Endodermal cell (in vitro differentiated cells): ENCODE measurements at regions not wholly inside any gene's neighbourhood (a gene's known extent, or its start where the extent isn't known, plus 50 kb on each side); places are given as distances from the start of the nearest gene placed in this dataset.

Source experiments
- DNase-seq: peaks from one replicate; pipeline ENCODE4 v3.0.0-alpha.2; 2017
- H3K27ac ChIP-seq: 2 replicates; pipeline ENCODE4 v1.5.1; 2013; ENCODE audit warnings: mild to moderate bottlenecking, low read depth, low read length, moderate library complexity
- H3K27me3 ChIP-seq: 2 replicates; pipeline ENCODE4 v1.6.1; 2013; ENCODE audit warnings: mild to moderate bottlenecking, low read length, moderate library complexity; ENCODE audit not compliant: insufficient read depth, control insufficient read depth, poor library complexity, severe bottlenecking
- H3K36me3 ChIP-seq: 2 replicates; pipeline ENCODE4 v1.7.0; 2013; ENCODE audit warnings: mild to moderate bottlenecking, low read length, moderate library complexity; ENCODE audit not compliant: control insufficient read depth, insufficient read depth
- H3K4me1 ChIP-seq: one replicate; pipeline ENCODE4 v1.7.0; 2013; ENCODE audit warnings: low read length; ENCODE audit not compliant: control insufficient read depth, insufficient read depth
- H3K4me3 ChIP-seq: 2 replicates; pipeline ENCODE4 v1.5.1; 2013; ENCODE audit warnings: mild to moderate bottlenecking, low read length, moderate library complexity
- H3K9ac ChIP-seq: 2 replicates; pipeline ENCODE4 v1.6.1; 2013; ENCODE audit warnings: mild to moderate bottlenecking, low read length, moderate library complexity; ENCODE audit not compliant: poor library complexity, severe bottlenecking; ENCODE audit errors: extremely low read depth
- H3K9me3 ChIP-seq: 2 replicates; pipeline ENCODE4 v1.6.1; 2013; ENCODE audit warnings: mild to moderate bottlenecking, low read length, moderate library complexity; ENCODE audit not compliant: control insufficient read depth
- H3K27ac Mint-ChIP-seq: 2 replicates; pipeline ENCODE4 v1.8.0; 2020; ENCODE audit warnings: mixed read lengths
- H3K27me3 Mint-ChIP-seq: 2 replicates; pipeline ENCODE4 v1.8.0; 2021; ENCODE audit warnings: mild to moderate bottlenecking, mixed read lengths; ENCODE audit not compliant: insufficient read depth
- H3K36me3 Mint-ChIP-seq: 2 replicates; pipeline ENCODE4 v1.8.0; 2020; ENCODE audit warnings: low read depth, mixed read lengths
- H3K4me1 Mint-ChIP-seq: 2 replicates; pipeline ENCODE4 v1.8.0; 2020; ENCODE audit warnings: mixed read lengths
- H3K4me3 Mint-ChIP-seq: 2 replicates; pipeline ENCODE4 v1.8.0; 2020; ENCODE audit warnings: mild to moderate bottlenecking, moderate library complexity, mixed read lengths
- H3K9me3 Mint-ChIP-seq: 2 replicates; pipeline ENCODE4 v1.8.0; 2020; ENCODE audit warnings: mild to moderate bottlenecking, mixed read lengths
- CTCF ChIP-seq: fragments of 200-600 bp; sonication (generic); conservative IDR thresholded peaks from 2 replicates; pipeline ENCODE4 v1.5.0; 2021; ENCODE audit warnings: antibody characterized with exemption, mild to moderate bottlenecking
- WGBS, 2 experiments: methylation state at CpG; one replicate each; pipeline versions ENCODE4 v1.1.5 to v1.1.7; 2013; ENCODE audit warnings: missing lambda C conversion rate in 2 of 2, mixed read lengths in 1 of 2; ENCODE audit not compliant: insufficient coverage in 1 of 2, insufficient read length in 1 of 2; 5-methylcytosine and 5-hydroxymethylcytosine counted together

GRCh38 chr3:81289676-81290075, 471.8 kb downstream of the GBE1 start:
- H3K36me3 ChIP-seq: no peaks in the 10 kb centered on the region
- H3K9me3 ChIP-seq: no peaks in the 10 kb centered on the region
- 78 to 92% methylated on average over 3 of the region's 3 CpGs for WGBS, 2 experiments
- Mint-ChIP-seq H3K27ac (no peak overlapping the region), H3K9me3 (no peaks in the 10 kb centered on the region), H3K27me3 (no peaks in the 10 kb centered on the region), H3K4me1 (peaks cover 12% of the 10 kb centered on the region), H3K36me3 (no peaks in the 10 kb centered on the region), H3K4me3 (no peak overlapping the region)
- no peak overlapping the region for H3K27ac ChIP-seq
- H3K4me1 ChIP-seq: no peaks in the 10 kb centered on the region
- H3K27me3 ChIP-seq: no peaks in the 10 kb centered on the region
- no peak for DNase-seq
- peak overlapping the region; percentile 24 for H3K4me3 ChIP-seq
- no peak for TF ChIP-seq CTCF
- no peak overlapping the region for H3K9ac ChIP-seq

DNA sequence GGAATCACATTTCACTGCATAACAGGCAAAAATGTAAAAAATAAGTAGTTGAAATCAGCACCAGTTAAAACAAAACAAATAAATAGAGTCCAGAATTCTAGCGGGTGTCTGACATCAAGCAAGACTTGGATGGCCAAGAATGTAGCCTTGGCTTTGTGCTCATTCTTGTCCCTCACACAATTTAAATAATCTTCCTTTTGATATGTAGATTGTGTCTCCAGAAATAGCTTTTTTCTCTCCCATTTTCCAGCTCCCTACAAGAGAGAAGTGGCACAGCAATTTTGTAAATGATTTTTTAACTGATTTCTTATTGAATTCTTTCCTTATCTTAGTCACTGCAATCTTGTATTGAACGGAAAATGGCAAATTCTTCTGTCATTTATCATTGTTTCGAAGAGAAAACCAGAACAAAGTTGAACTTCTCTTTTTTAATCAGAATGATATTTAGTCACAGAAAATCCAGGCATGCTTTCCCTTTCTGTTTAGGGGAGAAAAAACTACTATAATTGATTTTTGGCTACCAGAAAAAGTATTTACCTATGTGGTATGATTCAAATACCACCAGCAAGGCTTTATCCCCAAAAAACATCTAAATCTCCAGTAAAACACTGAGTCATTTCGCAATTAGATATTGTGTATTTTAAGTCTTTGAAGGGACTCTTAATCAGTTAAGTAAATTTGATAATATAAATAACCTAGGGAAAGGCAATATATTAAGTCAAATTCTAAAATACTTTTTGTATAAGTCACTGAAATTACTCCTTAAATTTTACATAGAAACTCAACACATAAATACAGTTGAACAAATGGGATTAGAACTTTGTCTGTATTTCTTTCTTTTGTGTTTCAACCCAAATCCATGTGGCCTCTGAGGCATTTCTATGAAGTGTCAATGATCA, 481.7 kb downstream of the GBE1 start:
- H3K9ac ChIP-seq: no peak overlapping the region
- no peak overlapping the region for H3K27ac ChIP-seq
- H3K9me3 Mint-ChIP-seq: no peaks in the 10 kb centered on the region
- peaks cover 15% of the 10 kb centered on the region for H3K4me1 Mint-ChIP-seq
- WGBS, 2 experiments: 79 to 100% methylated on average over 2 to 3 of the region's 4 CpGs
- H3K36me3 ChIP-seq: no peaks in the 10 kb centered on the region
- peaks cover 33% of the 10 kb centered on the region for H3K27me3 ChIP-seq
- no peak for DNase-seq
- H3K36me3 Mint-ChIP-seq: no peaks in the 10 kb centered on the region
- H3K4me3 Mint-ChIP-seq: no peak overlapping the region
- peaks cover 6% of the 10 kb centered on the region for H3K4me1 ChIP-seq
- peak overlapping the region; percentile 33 for H3K4me3 ChIP-seq
- H3K9me3 ChIP-seq: no peaks in the 10 kb centered on the region
- TF ChIP-seq CTCF: no peak
- no peak overlapping the region for H3K27ac Mint-ChIP-seq
- peaks cover 13% of the 10 kb centered on the region for H3K27me3 Mint-ChIP-seq

- Mint-ChIP-seq H3K27me3 (peaks cover 13% of the 10 kb centered on the region), H3K36me3 (no peaks in the 10 kb centered on the region), H3K9me3 (no peaks in the 10 kb centered on the region), H3K4me1 (peaks cover 15% of the 10 kb centered on the region), H3K27ac (no peak overlapping the region), H3K4me3 (no peak overlapping the region)
- H3K27me3 ChIP-seq: peaks cover 33% of the 10 kb centered on the region
- H3K9ac ChIP-seq: no peak overlapping the region
- no peak overlapping the region for H3K4me3 ChIP-seq
- no peak overlapping the region for H3K27ac ChIP-seq
- TF ChIP-seq CTCF: no peak
- DNase-seq: no peak
- H3K9me3 ChIP-seq: no peaks in the 10 kb centered on the region
- H3K36me3 ChIP-seq: no peaks in the 10 kb centered on the region
- peaks cover 6% of the 10 kb centered on the region for H3K4me1 ChIP-seq
These were observed 483.6 kb downstream of the GBE1 start for GRCh38 chr3:81277853-81278252.
